CD14-positive monocyte (primary cell): ENCODE measurements at regions not wholly inside any gene's neighbourhood (a gene's known extent, or its start where the extent isn't known, plus 50 kb on each side); places are given as distances from the start of the nearest gene placed in this dataset.

ENCODE experiments used
- DNase-seq, 3 donors: peaks; one replicate each; pipeline ENCODE4 v3.0.0-alpha.2; 2011 to 2022
- H2AFZ ChIP-seq: 2 replicates; pipeline ENCODE4 v1.6.0; 2012; ENCODE audit warnings: mild to moderate bottlenecking, low read depth, low read length, inconsistent platforms; ENCODE audit not compliant: insufficient read depth, poor library complexity, severe bottlenecking
- H3K27ac ChIP-seq, 2 donors: 1 replicate in 1 of 2; 2 replicates in 1 of 2; pipeline ENCODE4 v1.5.1; 2012 to 2013; ENCODE audit warnings: low read length in 2 of 2, control low read depth in 1 of 2, inconsistent platforms in 1 of 2, low read depth in 1 of 2, mild to moderate bottlenecking in 1 of 2
- H3K27me3 ChIP-seq, 2 donors: one replicate each; pipeline versions ENCODE4 v1.6.0 to v1.6.1; 2011 to 2013; ENCODE audit warnings: low read length in 2 of 2; ENCODE audit not compliant: control insufficient read depth in 2 of 2, insufficient read depth in 2 of 2
- H3K36me3 ChIP-seq, 2 donors: replicated peaks in 1 of 2; 1 replicate in 1 of 2; 2 replicates in 1 of 2; pipeline versions ENCODE4 v1.5.1 to v1.6.1; 2012 to 2013; ENCODE audit warnings: low read length in 2 of 2, control low read depth in 1 of 2, inconsistent platforms in 1 of 2, mild to moderate bottlenecking in 1 of 2; ENCODE audit not compliant: insufficient read depth in 2 of 2, control insufficient read depth in 1 of 2
- H3K4me1 ChIP-seq, 2 donors: 1 replicate in 1 of 2; 2 replicates in 1 of 2; pipeline versions ENCODE4 v1.5.1 to v1.6.1; 2012 to 2013; ENCODE audit warnings: low read length in 2 of 2, control low read depth in 1 of 2, inconsistent platforms in 1 of 2, mild to moderate bottlenecking in 1 of 2, moderate library complexity in 1 of 2; ENCODE audit not compliant: insufficient read depth in 2 of 2, control insufficient read depth in 1 of 2
- H3K4me2 ChIP-seq: replicated peaks from 2 replicates; pipeline ENCODE3; 2012; ENCODE audit warnings: low read length, moderate library complexity, mild to moderate bottlenecking; ENCODE audit not compliant: poor library complexity, severe bottlenecking; ENCODE audit errors: extremely low read depth
- H3K4me3 ChIP-seq, 3 experiments: fragments of 200-600 bp in 1 of 3; sonication (generic) in 1 of 3; replicated peaks in 1 of 3; 1 replicate in 2 of 3; 2 replicates in 1 of 3; pipeline ENCODE4 v1.5.1; 2011 to 2013; ENCODE audit warnings: low read length in 3 of 3, mild to moderate bottlenecking in 3 of 3, control low read depth in 2 of 3, low read depth in 2 of 3, inconsistent platforms in 1 of 3, moderate library complexity in 1 of 3
- H3K79me2 ChIP-seq: 2 replicates; pipeline ENCODE4 v1.6.0; 2012; ENCODE audit warnings: mild to moderate bottlenecking, control low read depth, inconsistent platforms, low read length, moderate library complexity; ENCODE audit not compliant: insufficient read depth
- H3K9ac ChIP-seq: 2 replicates; pipeline ENCODE4 v1.6.0; 2017; ENCODE audit warnings: low read length, mild to moderate bottlenecking; ENCODE audit not compliant: insufficient read depth, poor library complexity, severe bottlenecking
- H3K9me3 ChIP-seq, 2 donors: replicated peaks in 1 of 2; 1 replicate in 1 of 2; 2 replicates in 1 of 2; pipeline versions ENCODE4 v1.5.1 to v1.6.1; 2012 to 2013; ENCODE audit warnings: low read length in 2 of 2, control low read depth in 1 of 2; ENCODE audit not compliant: control insufficient read depth in 1 of 2, insufficient read depth in 1 of 2
- H4K20me1 ChIP-seq: 2 replicates; pipeline ENCODE4 v1.6.0; 2012; ENCODE audit warnings: mild to moderate bottlenecking, low read length, control low read depth, moderate library complexity; ENCODE audit not compliant: insufficient read depth
- H3K27ac Mint-ChIP-seq, 7 donors: one replicate each; pipeline ENCODE4 v1.8.0; 2020; ENCODE audit warnings: mild to moderate bottlenecking in 7 of 7, mixed read lengths in 7 of 7, moderate library complexity in 6 of 7, inconsistent platforms in 2 of 7
- H3K27me3 Mint-ChIP-seq, 3 donors: one replicate each; pipeline ENCODE4 v1.8.0; 2021 to 2022; ENCODE audit warnings: low read depth in 3 of 3, mild to moderate bottlenecking in 3 of 3, mixed read lengths in 3 of 3, moderate library complexity in 3 of 3, inconsistent platforms in 1 of 3
- H3K36me3 Mint-ChIP-seq, 2 donors: one replicate each; pipeline ENCODE4 v1.8.0; 2020; ENCODE audit warnings: mixed read lengths in 2 of 2, inconsistent platforms in 1 of 2, mild to moderate bottlenecking in 1 of 2
- H3K4me1 Mint-ChIP-seq: one replicate; pipeline ENCODE4 v1.8.0; 2020; ENCODE audit warnings: mild to moderate bottlenecking, mixed read lengths
- H3K4me3 Mint-ChIP-seq, 2 donors: one replicate each; pipeline ENCODE4 v1.8.0; 2020; ENCODE audit warnings: mild to moderate bottlenecking in 2 of 2, mixed read lengths in 2 of 2, moderate library complexity in 1 of 2
- H3K9me3 Mint-ChIP-seq, 7 donors: one replicate each; pipeline ENCODE4 v1.8.0; 2020 to 2022; ENCODE audit warnings: mixed read lengths in 7 of 7, mild to moderate bottlenecking in 6 of 7, moderate library complexity in 6 of 7, inconsistent platforms in 2 of 7
- WGBS: methylation state at CpG from one replicate; pipeline ENCODE4 v1.1.5; 2013; ENCODE audit warnings: missing lambda C conversion rate; ENCODE audit not compliant: insufficient coverage; 5-methylcytosine and 5-hydroxymethylcytosine counted together
- intact Hi-C, 2 donors: fragments of 100-400 bp; cut with micrococcal nuclease; formaldehyde crosslinking; loops; one replicate each; pipeline versions ENCODE4 v1.15.0 to v1.15.1; 2023
- TF ChIP-seq, protein P1 (sequence below): fragments of 200-600 bp; IDR thresholded peaks from one replicate; pipeline ENCODE4 v1.8.0; 2022; ENCODE audit warnings: antibody characterized with exemption, mild to moderate bottlenecking

DNA sequence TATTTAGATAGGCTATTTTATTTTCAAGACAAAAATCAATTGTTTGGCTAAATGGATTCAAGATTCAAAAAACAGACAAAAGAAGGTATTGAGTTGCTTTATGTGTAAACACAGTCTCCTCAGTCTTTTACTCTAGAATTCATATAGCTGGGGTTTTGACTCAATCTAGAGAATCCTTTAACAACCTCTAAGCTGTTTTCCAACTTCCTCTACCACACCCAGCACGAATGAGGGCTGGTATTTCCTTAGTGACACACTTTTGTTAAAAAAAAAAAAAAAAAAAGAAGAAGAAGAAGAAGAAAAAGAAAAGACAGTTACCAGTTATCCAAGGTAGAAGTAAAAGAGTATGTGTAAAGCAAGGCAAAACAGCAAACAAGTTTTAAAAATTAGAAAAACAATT, 732.8 kb upstream of the GOLIM4 start:
- H3K4me1 Mint-ChIP-seq: peaks cover 12% of the 10 kb centered on the region
- no peaks in the 10 kb centered on the region for H3K36me3 Mint-ChIP-seq
- H3K27me3 Mint-ChIP-seq: peaks cover 0 to 4% (median 0%) of the 10 kb centered on the region in 3 donors
- Histone ChIP-seq H2AFZ (no peak overlapping the region), H4K20me1 (no peaks in the 10 kb centered on the region), H3K4me1 (no peaks in the 10 kb centered on the region), H3K9me3 (peaks cover 0 to 4% of the 10 kb centered on the region in 2 donors), H3K27ac (no peak overlapping the region), H3K36me3 (no peaks in the 10 kb centered on the region), H3K27me3 (no peaks in the 10 kb centered on the region), H3K79me2 (no peaks in the 10 kb centered on the region), H3K4me2 (no peak overlapping the region), H3K9ac (no peak overlapping the region), H3K4me3 (no peak overlapping the region)
- no peak for DNase-seq
- H3K27ac Mint-ChIP-seq: no peak overlapping the region
- TF ChIP-seq, protein P1, sequence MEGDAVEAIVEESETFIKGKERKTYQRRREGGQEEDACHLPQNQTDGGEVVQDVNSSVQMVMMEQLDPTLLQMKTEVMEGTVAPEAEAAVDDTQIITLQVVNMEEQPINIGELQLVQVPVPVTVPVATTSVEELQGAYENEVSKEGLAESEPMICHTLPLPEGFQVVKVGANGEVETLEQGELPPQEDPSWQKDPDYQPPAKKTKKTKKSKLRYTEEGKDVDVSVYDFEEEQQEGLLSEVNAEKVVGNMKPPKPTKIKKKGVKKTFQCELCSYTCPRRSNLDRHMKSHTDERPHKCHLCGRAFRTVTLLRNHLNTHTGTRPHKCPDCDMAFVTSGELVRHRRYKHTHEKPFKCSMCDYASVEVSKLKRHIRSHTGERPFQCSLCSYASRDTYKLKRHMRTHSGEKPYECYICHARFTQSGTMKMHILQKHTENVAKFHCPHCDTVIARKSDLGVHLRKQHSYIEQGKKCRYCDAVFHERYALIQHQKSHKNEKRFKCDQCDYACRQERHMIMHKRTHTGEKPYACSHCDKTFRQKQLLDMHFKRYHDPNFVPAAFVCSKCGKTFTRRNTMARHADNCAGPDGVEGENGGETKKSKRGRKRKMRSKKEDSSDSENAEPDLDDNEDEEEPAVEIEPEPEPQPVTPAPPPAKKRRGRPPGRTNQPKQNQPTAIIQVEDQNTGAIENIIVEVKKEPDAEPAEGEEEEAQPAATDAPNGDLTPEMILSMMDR: no peak
- H3K9me3 Mint-ChIP-seq: peaks cover 3 to 5% (median 3%) of the 10 kb centered on the region in 7 donors
- WGBS: no CpG with 5 or more reads among the region's 1 CpG
- H3K4me3 Mint-ChIP-seq: no peak overlapping the region
- intact Hi-C loops: no loop called here

DNA sequence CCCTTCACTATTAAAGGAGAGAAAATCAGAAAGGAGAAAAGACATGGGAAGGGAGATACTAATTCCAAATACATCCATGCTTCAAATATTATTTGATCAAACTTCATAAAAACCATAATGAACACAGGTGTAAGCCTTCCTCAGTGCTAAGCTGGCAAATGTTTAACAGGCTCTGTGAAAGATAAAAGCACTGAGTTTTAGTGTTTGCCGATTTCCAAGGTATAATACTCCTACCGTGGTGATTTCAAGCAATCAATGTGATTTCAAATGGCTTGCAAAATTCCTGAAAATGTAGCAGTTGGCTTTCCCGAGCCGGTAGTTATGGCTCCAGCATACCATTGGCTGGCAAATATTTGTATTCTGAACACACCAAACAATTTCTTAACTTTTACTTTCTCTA, 732.3 kb upstream of the GOLIM4 start:
- H3K27ac ChIP-seq: no peak overlapping the region
- H3K27me3 Mint-ChIP-seq: peaks cover 0 to 6% (median 0%) of the 10 kb centered on the region in 3 donors
- H3K36me3 ChIP-seq: no peaks in the 10 kb centered on the region
- no peak overlapping the region for H2AFZ ChIP-seq
- no peak overlapping the region for H3K27ac Mint-ChIP-seq
- no peaks in the 10 kb centered on the region for H4K20me1 ChIP-seq
- H3K4me1 ChIP-seq: no peaks in the 10 kb centered on the region
- no peaks in the 10 kb centered on the region for H3K79me2 ChIP-seq
- H3K9me3 ChIP-seq: no peaks in the 10 kb centered on the region
- H3K4me2 ChIP-seq: no peak overlapping the region
- TF ChIP-seq, protein P1: no peak
- intact Hi-C loops: no loop called here
- H3K4me3 Mint-ChIP-seq: no peak overlapping the region
- no peak overlapping the region for H3K9ac ChIP-seq
- peaks cover 12% of the 10 kb centered on the region for H3K4me1 Mint-ChIP-seq
- no peak overlapping the region for H3K4me3 ChIP-seq
- no peaks in the 10 kb centered on the region for H3K36me3 Mint-ChIP-seq
- DNase-seq: no peak
- H3K9me3 Mint-ChIP-seq: peaks cover 0 to 1% (median 0%) of the 10 kb centered on the region in 7 donors
- 94% methylated on average over 4 of the region's 4 CpGs for WGBS
- H3K27me3 ChIP-seq: no peaks in the 10 kb centered on the region
